ENCODE measurements at regions not wholly inside any gene's neighbourhood (a gene's known extent, or its start where the extent isn't known, plus 50 kb on each side); places are given as distances from the start of the nearest gene placed in this dataset.

GRCh38 chr5:143886096-143886495 lies 74.1 kb downstream of the HMHB1 start:
- DNase-seq (no peak), ATAC-seq (no peak)
- no peaks in the 10 kb centered on the region for H3K9me3 ChIP-seq (ENCODE audit: low read length)
- H3K27ac ChIP-seq (ENCODE audit: low read length) = no peak overlapping the region
- H3K4me1 ChIP-seq (ENCODE audit: insufficient read depth, low read length) = peaks cover 18% of the 10 kb centered on the region
- H3K4me2 ChIP-seq (ENCODE audit: low read length) = no peak overlapping the region
- H3K36me3 ChIP-seq (ENCODE audit: low read depth, low read length) = no peaks in the 10 kb centered on the region
- ChIA-PET CTCF (no interaction called here), POLR2A (ENCODE audit: unreplicated experiment) (no interaction called here)
- TF ChIP-seq CTCF (conservative IDR thresholded peaks at IDR 0.05; ENCODE audit: low read depth, low read length) = no peak
- no peak for TF ChIP-seq EZH2 (IDR thresholded peaks at IDR 0.05; ENCODE audit: low read length, unreplicated experiment)
- TF ChIP-seq EZH2phosphoT487 (IDR thresholded peaks at IDR 0.05; ENCODE audit: borderline replicate concordance, low read length) = no peak
- no peak overlapping the region for H3K4me3 ChIP-seq (ENCODE audit: low read length)
- no peaks in the 10 kb centered on the region for H3K27me3 ChIP-seq (ENCODE audit: low read length)
- intact Hi-C loops (cut with micrococcal nuclease) = no loop called here
- BruUV-seq (replicated peaks) = no TSS peak
- no peaks in the 10 kb centered on the region for H3K79me2 ChIP-seq (ENCODE audit: low read length)
- H3F3A ChIP-seq (ENCODE audit: low read length, unreplicated experiment) = no peaks in the 10 kb centered on the region
- no peaks in the 10 kb centered on the region for H4K20me1 ChIP-seq (ENCODE audit: low read length)
- H3K9ac ChIP-seq (ENCODE audit: low read length) = no peak overlapping the region
- H2AFZ ChIP-seq (ENCODE audit: low read length) = no peak overlapping the region
- no peaks in the 10 kb centered on the region for H3K9me2 ChIP-seq (replicated peaks; ENCODE audit: low read length)

- Histone ChIP-seq H3F3A (ENCODE audit: low read length, unreplicated experiment) (no peaks in the 10 kb centered on the region), H3K4me2 (ENCODE audit: low read length) (no peak overlapping the region), H3K9ac (ENCODE audit: low read length) (no peak overlapping the region), H3K36me3 (ENCODE audit: low read depth, low read length) (no peaks in the 10 kb centered on the region), H3K79me2 (ENCODE audit: low read length) (no peaks in the 10 kb centered on the region), H3K4me3 (ENCODE audit: low read length) (no peak overlapping the region), H4K20me1 (ENCODE audit: low read length) (no peaks in the 10 kb centered on the region), H3K9me3 (ENCODE audit: low read length) (no peaks in the 10 kb centered on the region), H2AFZ (ENCODE audit: low read length) (no peak overlapping the region), H3K27me3 (ENCODE audit: low read length) (no peaks in the 10 kb centered on the region), H3K9me2 (replicated peaks; ENCODE audit: low read length) (no peaks in the 10 kb centered on the region), H3K27ac (ENCODE audit: low read length) (no peak overlapping the region), H3K4me1 (ENCODE audit: insufficient read depth, low read length) (peaks cover 22% of the 10 kb centered on the region)
- no TSS peak for BruUV-seq (replicated peaks)
- ChIA-PET CTCF (no interaction called here), POLR2A (ENCODE audit: unreplicated experiment) (no interaction called here)
- ATAC-seq = no peak
- TF ChIP-seq EZH2 (IDR thresholded peaks at IDR 0.05; ENCODE audit: low read length, unreplicated experiment) = no peak
- TF ChIP-seq EZH2phosphoT487 (IDR thresholded peaks at IDR 0.05; ENCODE audit: borderline replicate concordance, low read length) = no peak
- TF ChIP-seq CTCF (conservative IDR thresholded peaks at IDR 0.05; ENCODE audit: low read depth, low read length) = no peak
- peak; percentile 3 for DNase-seq
- intact Hi-C loops (cut with micrococcal nuclease) = no loop called here
These were observed 75.0 kb downstream of the HMHB1 start for GRCh38 chr5:143886651-143887638.

All from PC-3 (cell line).